Fibroblast of the aortic adventitia (primary cell): ENCODE measurements at regions not wholly inside any gene's neighbourhood (a gene's known extent, or its start where the extent isn't known, plus 50 kb on each side); places are given as distances from the start of the nearest gene placed in this dataset.

ENCODE experiments used
- DNase-seq: peaks from one replicate; pipeline ENCODE4 v3.0.0-alpha.2; 2010; ENCODE audit warnings: low read depth
- H3K4me3 ChIP-seq: 2 replicates; pipeline ENCODE4 v1.5.1; 2011; ENCODE audit warnings: low read depth, mild to moderate bottlenecking, control low read depth, low read length, moderate library complexity
- TF ChIP-seq, protein P1 (sequence below): IDR thresholded peaks from 2 replicates; pipeline ENCODE4 v1.5.1; 2011; ENCODE audit warnings: mild to moderate bottlenecking, low read length, control low read depth, inconsistent platforms; ENCODE audit not compliant: insufficient read depth

DNA sequence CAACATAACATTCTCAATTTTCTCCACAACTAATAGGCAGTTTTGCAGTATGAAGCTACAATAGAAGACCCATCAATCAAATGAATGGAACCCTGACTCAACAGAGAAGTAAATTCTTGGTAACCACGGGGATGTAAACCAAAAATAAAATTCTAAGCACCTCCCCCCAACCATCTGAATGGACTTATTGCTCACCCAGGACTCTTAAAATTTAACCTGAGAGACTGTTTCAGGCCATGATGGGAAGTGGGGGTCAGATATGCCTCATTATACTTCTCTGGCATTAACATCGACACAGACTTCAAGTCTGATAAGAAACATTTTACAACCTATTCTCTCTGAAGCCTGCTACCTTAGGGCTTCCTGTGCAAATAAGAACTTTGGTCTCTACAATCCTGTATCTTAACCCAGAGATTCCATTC is 620.9 kb downstream of the TLL1 start:
- no peak for DNase-seq
- TF ChIP-seq, protein P1, sequence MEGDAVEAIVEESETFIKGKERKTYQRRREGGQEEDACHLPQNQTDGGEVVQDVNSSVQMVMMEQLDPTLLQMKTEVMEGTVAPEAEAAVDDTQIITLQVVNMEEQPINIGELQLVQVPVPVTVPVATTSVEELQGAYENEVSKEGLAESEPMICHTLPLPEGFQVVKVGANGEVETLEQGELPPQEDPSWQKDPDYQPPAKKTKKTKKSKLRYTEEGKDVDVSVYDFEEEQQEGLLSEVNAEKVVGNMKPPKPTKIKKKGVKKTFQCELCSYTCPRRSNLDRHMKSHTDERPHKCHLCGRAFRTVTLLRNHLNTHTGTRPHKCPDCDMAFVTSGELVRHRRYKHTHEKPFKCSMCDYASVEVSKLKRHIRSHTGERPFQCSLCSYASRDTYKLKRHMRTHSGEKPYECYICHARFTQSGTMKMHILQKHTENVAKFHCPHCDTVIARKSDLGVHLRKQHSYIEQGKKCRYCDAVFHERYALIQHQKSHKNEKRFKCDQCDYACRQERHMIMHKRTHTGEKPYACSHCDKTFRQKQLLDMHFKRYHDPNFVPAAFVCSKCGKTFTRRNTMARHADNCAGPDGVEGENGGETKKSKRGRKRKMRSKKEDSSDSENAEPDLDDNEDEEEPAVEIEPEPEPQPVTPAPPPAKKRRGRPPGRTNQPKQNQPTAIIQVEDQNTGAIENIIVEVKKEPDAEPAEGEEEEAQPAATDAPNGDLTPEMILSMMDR = no peak

DNA sequence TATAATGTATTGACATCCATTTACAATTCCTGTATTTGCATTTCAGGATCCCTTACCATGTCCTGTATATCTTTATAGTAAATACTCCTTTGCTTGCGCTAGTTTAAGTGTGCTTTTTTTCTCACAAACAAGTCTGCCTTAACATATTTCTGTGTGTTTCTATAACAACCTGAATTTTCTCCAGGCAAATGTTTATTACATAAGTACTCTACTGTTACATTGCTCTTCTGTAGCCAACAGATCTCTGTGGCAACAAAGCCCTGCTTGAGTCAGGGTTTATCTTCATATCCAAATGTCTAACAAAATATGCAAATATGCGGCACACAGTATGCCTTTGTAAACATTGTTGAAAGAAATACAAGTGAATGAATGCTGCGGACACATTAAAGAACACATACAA is 625.5 kb downstream of the TLL1 start:
- DNase-seq = peak; percentile 37
- no peak overlapping the region for H3K4me3 ChIP-seq
- TF ChIP-seq, protein P1 = no peak

More for the DNA sequence above, 620.9 kb downstream of the TLL1 start:
- no peak overlapping the region for H3K4me3 ChIP-seq

DNA sequence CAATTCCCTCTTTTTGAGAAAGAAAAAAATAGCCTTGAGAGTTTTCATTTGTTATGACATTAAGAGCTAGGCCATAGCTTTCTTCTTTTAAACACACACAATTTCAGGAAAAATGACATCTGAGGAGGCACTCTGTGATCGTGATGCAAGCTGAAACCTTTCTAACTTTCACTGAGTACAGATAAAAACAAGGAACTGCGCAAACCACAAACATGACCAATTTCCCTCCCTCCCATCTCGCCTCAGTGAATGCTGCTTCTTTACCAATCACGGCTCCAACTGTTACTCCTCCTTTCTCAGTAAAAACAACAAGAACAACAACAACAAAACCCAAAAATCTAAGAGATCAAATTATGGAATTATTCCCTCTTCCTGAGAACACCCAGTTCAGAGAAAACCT is 626.8 kb downstream of the TLL1 start:
- no peak for DNase-seq
- H3K4me3 ChIP-seq = no peak overlapping the region
- TF ChIP-seq, protein P1 = no peak

DNA sequence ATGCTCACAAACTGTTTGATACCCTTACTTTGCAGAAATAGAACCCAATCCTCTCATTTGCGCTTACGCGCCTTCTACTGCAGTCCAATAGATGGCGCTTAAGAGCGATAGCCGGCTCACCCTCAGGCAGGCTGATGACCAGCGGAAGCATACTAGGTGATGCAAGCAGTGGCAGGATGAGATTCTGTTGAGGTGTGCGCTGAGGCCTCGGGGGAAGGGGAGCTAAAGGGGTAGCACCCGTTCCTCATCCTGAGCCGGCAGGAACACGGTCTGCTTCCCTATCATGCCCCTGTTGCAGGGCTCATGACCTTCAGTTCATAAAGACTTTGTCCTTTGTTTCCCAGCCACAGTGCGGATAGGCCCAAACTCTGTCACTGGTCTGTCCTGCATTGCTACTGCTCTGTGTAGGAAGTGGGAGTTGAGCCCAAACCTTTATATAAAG is 628.9 kb downstream of the TLL1 start:
- peak; percentile 22 for DNase-seq
- no peak overlapping the region for H3K4me3 ChIP-seq
- TF ChIP-seq, protein P1 = peak; percentile 55

DNA sequence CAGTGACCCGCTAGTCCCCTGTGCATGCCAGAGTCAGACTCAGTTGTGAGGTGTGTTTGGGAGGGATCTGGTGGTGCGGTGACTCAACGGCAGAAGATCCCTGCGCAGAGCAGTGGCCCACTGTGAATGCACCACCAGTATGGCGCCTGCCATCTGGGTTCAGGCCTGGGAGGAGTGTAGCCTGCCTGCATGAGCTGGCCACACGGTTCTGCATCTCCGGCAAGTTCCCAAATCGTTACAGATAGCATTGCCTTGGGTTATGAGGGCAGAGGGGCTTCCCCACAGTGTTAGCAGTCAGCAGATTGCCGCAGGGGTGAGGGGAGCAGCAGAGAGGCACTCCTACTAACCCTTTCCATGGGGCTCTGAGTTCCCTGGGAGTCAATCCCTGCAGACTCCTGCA is 629.6 kb downstream of the TLL1 start:
- no peak overlapping the region for H3K4me3 ChIP-seq
- DNase-seq = no peak
- TF ChIP-seq, protein P1 = no peak

DNA sequence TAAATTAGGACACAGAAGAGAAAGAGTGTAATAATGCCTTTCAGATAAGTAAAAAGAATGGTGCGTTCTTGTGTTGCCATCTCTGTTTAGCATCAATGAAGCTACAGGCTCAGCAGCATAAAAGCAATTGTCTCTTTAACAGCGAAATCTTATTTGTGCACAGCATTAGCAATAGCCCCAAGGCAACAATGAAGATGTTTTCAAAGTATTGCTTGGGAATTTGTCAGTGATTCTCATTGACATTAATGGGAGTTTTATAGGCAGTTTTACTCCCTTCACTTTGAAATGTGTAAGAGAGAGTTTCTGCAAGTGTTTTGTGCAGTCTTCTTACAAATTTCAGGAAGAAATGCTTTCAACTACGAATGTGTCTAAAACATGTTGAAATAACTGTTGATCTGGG is 633.0 kb downstream of the TLL1 start:
- no peak overlapping the region for H3K4me3 ChIP-seq
- DNase-seq = no peak
- TF ChIP-seq, protein P1 = no peak

DNA sequence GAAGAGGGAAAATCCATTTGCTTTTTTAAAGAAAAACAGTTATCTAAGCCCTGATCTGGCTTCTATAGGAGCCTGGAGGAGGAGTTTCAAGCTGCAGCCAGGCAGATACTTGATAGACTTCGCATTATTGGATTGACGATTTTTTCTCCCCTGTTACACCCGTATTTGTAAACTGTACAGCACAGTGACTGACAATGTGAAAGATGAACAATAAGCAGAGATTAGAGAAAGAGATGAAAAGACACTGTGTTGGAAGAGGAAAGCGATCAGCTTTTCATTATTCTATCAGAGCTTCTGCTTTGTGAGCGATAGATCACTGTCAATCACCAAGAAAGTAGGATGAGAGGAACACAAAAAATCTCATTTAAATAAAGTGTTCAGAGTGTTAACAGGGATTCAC is 639.2 kb downstream of the TLL1 start:
- no peak for DNase-seq
- TF ChIP-seq, protein P1 = no peak
- no peak overlapping the region for H3K4me3 ChIP-seq
